ENCODE measurements at regions not wholly inside any gene's neighbourhood (a gene's known extent, or its start where the extent isn't known, plus 50 kb on each side); places are given as distances from the start of the nearest gene placed in this dataset.

DNA sequence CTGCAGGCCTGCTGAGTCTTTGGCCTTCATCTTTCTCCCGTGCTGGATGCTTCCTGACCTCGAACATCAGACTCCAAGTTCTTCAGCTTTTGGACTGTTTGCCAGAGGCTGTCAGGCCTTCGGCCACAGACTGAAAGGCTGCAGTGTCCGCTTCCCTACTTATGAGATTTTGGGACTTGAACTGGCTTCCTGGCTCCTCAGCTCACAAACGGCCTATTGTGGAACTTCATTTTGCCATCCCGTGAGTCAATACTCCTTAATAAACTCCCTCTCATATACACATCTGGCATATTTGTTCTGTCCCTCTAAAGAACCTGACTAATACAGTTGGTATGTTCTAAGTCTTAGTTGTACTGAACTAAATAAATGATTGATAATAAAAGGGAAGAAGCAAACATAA is 702.8 kb upstream of the LINC00305 start:
- H2AFZ ChIP-seq (ENCODE audit: low read depth, low read length) = no peak overlapping the region
- H3K4me3 ChIP-seq (ENCODE audit: low read length) = no peak overlapping the region
- no peaks in the 10 kb centered on the region for H3K36me3 ChIP-seq (ENCODE audit: insufficient read depth, low read length)
- no peaks in the 10 kb centered on the region for H3F3A ChIP-seq (ENCODE audit: insufficient read depth, low read length, poor library complexity, severe bottlenecking)
- no peaks in the 10 kb centered on the region for H3K9me2 ChIP-seq (ENCODE audit: insufficient read depth, low read length)
- H3K27me3 ChIP-seq (ENCODE audit: insufficient read depth, low read depth, low read length) = no peaks in the 10 kb centered on the region
- H3K4me2 ChIP-seq (ENCODE audit: low read length) = no peak overlapping the region
- no peaks in the 10 kb centered on the region for H3K79me2 ChIP-seq (replicated peaks; ENCODE audit: insufficient read depth, low read length)
- H3K27ac ChIP-seq (ENCODE audit: low read length) = no peak overlapping the region
- no peak for TF ChIP-seq SMC3 (conservative IDR thresholded peaks at IDR 0.05; ENCODE audit: poor library complexity)
- TF ChIP-seq TAF1 (IDR thresholded peaks at IDR 0.05; ENCODE audit: low read depth) = no peak
- no peak for TF ChIP-seq RAD21 (conservative IDR thresholded peaks at IDR 0.05)
- TF ChIP-seq, protein P1, sequence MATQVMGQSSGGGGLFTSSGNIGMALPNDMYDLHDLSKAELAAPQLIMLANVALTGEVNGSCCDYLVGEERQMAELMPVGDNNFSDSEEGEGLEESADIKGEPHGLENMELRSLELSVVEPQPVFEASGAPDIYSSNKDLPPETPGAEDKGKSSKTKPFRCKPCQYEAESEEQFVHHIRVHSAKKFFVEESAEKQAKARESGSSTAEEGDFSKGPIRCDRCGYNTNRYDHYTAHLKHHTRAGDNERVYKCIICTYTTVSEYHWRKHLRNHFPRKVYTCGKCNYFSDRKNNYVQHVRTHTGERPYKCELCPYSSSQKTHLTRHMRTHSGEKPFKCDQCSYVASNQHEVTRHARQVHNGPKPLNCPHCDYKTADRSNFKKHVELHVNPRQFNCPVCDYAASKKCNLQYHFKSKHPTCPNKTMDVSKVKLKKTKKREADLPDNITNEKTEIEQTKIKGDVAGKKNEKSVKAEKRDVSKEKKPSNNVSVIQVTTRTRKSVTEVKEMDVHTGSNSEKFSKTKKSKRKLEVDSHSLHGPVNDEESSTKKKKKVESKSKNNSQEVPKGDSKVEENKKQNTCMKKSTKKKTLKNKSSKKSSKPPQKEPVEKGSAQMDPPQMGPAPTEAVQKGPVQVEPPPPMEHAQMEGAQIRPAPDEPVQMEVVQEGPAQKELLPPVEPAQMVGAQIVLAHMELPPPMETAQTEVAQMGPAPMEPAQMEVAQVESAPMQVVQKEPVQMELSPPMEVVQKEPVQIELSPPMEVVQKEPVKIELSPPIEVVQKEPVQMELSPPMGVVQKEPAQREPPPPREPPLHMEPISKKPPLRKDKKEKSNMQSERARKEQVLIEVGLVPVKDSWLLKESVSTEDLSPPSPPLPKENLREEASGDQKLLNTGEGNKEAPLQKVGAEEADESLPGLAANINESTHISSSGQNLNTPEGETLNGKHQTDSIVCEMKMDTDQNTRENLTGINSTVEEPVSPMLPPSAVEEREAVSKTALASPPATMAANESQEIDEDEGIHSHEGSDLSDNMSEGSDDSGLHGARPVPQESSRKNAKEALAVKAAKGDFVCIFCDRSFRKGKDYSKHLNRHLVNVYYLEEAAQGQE (IDR thresholded peaks at IDR 0.05; ENCODE audit: borderline replicate concordance) = no peak
- no peak for TF ChIP-seq EP300 (conservative IDR thresholded peaks at IDR 0.05; ENCODE audit: poor library complexity, severe bottlenecking)
- TF ChIP-seq POLR2AphosphoS5 (IDR thresholded peaks at IDR 0.05) = no peak
- TF ChIP-seq EZH2 (IDR thresholded peaks at IDR 0.05; ENCODE audit: borderline replicate concordance, insufficient read depth, low read length, poor library complexity, severe bottlenecking) = no peak
- TF ChIP-seq, protein P2, sequence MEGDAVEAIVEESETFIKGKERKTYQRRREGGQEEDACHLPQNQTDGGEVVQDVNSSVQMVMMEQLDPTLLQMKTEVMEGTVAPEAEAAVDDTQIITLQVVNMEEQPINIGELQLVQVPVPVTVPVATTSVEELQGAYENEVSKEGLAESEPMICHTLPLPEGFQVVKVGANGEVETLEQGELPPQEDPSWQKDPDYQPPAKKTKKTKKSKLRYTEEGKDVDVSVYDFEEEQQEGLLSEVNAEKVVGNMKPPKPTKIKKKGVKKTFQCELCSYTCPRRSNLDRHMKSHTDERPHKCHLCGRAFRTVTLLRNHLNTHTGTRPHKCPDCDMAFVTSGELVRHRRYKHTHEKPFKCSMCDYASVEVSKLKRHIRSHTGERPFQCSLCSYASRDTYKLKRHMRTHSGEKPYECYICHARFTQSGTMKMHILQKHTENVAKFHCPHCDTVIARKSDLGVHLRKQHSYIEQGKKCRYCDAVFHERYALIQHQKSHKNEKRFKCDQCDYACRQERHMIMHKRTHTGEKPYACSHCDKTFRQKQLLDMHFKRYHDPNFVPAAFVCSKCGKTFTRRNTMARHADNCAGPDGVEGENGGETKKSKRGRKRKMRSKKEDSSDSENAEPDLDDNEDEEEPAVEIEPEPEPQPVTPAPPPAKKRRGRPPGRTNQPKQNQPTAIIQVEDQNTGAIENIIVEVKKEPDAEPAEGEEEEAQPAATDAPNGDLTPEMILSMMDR (IDR thresholded peaks at IDR 0.05; ENCODE audit: poor library complexity, severe bottlenecking) = no peak
- TF ChIP-seq MXI1 (conservative IDR thresholded peaks at IDR 0.05; ENCODE audit: poor library complexity, severe bottlenecking) = no peak
- H3K9me3 ChIP-seq (ENCODE audit: low read length) = no peaks in the 10 kb centered on the region
- no peaks in the 10 kb centered on the region for H4K20me1 ChIP-seq (ENCODE audit: insufficient read depth)
- H3K9ac ChIP-seq (ENCODE audit: low read length) = no peak overlapping the region

DNA sequence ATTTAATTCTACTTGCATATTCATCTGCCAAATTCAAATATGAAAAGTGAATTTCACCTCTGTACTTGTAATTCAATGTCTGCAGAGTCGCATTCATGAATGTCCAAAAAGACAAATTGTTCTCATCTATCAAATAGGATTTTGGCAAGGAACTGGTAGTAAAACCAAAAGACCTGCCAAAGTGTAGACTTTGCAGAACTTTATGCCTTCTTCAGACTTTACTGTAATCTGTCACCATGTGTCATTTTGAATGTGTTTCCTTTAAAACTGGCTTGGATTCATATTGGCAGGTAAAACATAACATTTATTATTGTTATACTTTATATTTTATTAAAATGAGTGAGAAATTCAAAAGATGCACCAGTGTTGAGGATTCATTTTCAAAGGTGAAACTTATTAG is 701.9 kb upstream of the LINC00305 start:
- no peaks in the 10 kb centered on the region for H3K27me3 ChIP-seq (ENCODE audit: insufficient read depth, low read depth, low read length)
- H3F3A ChIP-seq (ENCODE audit: insufficient read depth, low read length, poor library complexity, severe bottlenecking) = no peaks in the 10 kb centered on the region
- no peak for TF ChIP-seq EZH2 (IDR thresholded peaks at IDR 0.05; ENCODE audit: borderline replicate concordance, insufficient read depth, low read length, poor library complexity, severe bottlenecking)

More for the DNA sequence above, 701.9 kb upstream of the LINC00305 start:
- no peak overlapping the region for H2AFZ ChIP-seq (ENCODE audit: low read depth, low read length)
- no peaks in the 10 kb centered on the region for H4K20me1 ChIP-seq (ENCODE audit: insufficient read depth)
- no peak overlapping the region for H3K27ac ChIP-seq (ENCODE audit: low read length)
- no peak overlapping the region for H3K4me3 ChIP-seq (ENCODE audit: low read length)
- H3K4me2 ChIP-seq (ENCODE audit: low read length) = no peak overlapping the region
- H3K9me2 ChIP-seq (ENCODE audit: insufficient read depth, low read length) = no peaks in the 10 kb centered on the region
- no peak overlapping the region for H3K9ac ChIP-seq (ENCODE audit: low read length)
- H3K36me3 ChIP-seq (ENCODE audit: insufficient read depth, low read length) = no peaks in the 10 kb centered on the region
- H3K79me2 ChIP-seq (replicated peaks; ENCODE audit: insufficient read depth, low read length) = no peaks in the 10 kb centered on the region
- no peaks in the 10 kb centered on the region for H3K9me3 ChIP-seq (ENCODE audit: low read length)

Data from neural cell (in vitro differentiated cells).